A549 (cell line): ENCODE measurements at regions not wholly inside any gene's neighbourhood (a gene's known extent, or its start where the extent isn't known, plus 50 kb on each side); places are given as distances from the start of the nearest gene placed in this dataset.
A peak's percentile ranks its signal among the peaks of the same experiment; 100 is the strongest.

ENCODE experiments used
- ATAC-seq, 2 experiments: fragments of 200-7000 bp in 1 of 2; fragments of >200 bp in 1 of 2; cut with Nextera tagmentation in 1 of 2; cut with Tn5 transposase in 1 of 2; 3 replicates each; pipeline versions ENCODE4 v1.8.0 to v1.9.1; 2018 to 2020; ENCODE audit warnings: mild to moderate bottlenecking in 1 of 2, moderate library complexity in 1 of 2
- CTCF ChIA-PET: fragments of 300-600 bp; sonication (Branson Sonifier 250); formaldehyde crosslinking; extraction: SDS; loops from one replicate; lab custom pipeline; 2021; ENCODE audit warnings: antibody characterized with exemption, inconsistent platforms; lab: Yijun Ruan, JAX
- POLR2A ChIA-PET: fragments of 350-600 bp; formaldehyde crosslinking; extraction: SDS; loops from one replicate; lab custom pipeline; 2021; ENCODE audit warnings: antibody characterized with exemption, inconsistent platforms; lab: Yijun Ruan, JAX
- DNase-seq, 2 experiments: peaks; one replicate each; pipeline versions ENCODE4 v3.0.0 to v3.0.0-alpha.2; 2011 to 2016; ENCODE audit warnings: low read depth in 1 of 2, low spot score in 1 of 2
- FAIRE-seq: peaks from 2 replicates; lab custom pipeline; 2011; peaks lifted over from hg19 to GRCh38; lab: Jason Lieb, UNC
- H3K27ac ChIP-seq, 2 experiments: fragments of >200 bp; sonication (Bioruptor Twin); formaldehyde crosslinking; 3 replicates each; pipeline ENCODE4 v1.5.1; 2016 to 2017
- H3K4me1 ChIP-seq: fragments of >200 bp; sonication (Bioruptor Twin); formaldehyde crosslinking; 3 replicates; pipeline ENCODE4 v1.6.1; 2016
- H3K4me2 ChIP-seq: fragments of >200 bp; sonication (Bioruptor Twin); formaldehyde crosslinking; 3 replicates; pipeline ENCODE4 v1.6.1; 2016
- H3K4me3 ChIP-seq: fragments of >200 bp; sonication (Bioruptor Twin); formaldehyde crosslinking; 3 replicates; pipeline ENCODE4 v1.5.1; 2016
- H3K9me3 ChIP-seq: fragments of >200 bp; sonication (Bioruptor Twin); formaldehyde crosslinking; 3 replicates; pipeline ENCODE4 v1.6.1; 2016
- BHLHE40 ChIP-seq: IDR thresholded peaks from 2 replicates; pipeline ENCODE4 v1.6.1; 2012; ENCODE audit warnings: low read depth, low read length, inconsistent platforms
- CBX2 ChIP-seq: fragments of 200-600 bp; sonication (generic); IDR thresholded peaks from 2 replicates; pipeline ENCODE4 v1.6.1; 2016; ENCODE audit warnings: low read depth, mild to moderate bottlenecking, borderline replicate concordance
- CEBPB ChIP-seq, 2 experiments: fragments of >200 bp in 1 of 2; sonication (Bioruptor Twin) in 1 of 2; formaldehyde crosslinking in 1 of 2; IDR thresholded peaks; 2 replicates each; pipeline ENCODE4 v1.6.1; 2012 to 2016
- CHD2 ChIP-seq: fragments of 150-350 bp; IDR thresholded peaks from 2 replicates; pipeline ENCODE4 v1.6.1; 2014; ENCODE audit warnings: low read length; ENCODE audit not compliant: partially characterized antibody
- E2F6 ChIP-seq: IDR thresholded peaks from 2 replicates; pipeline ENCODE4 v1.6.1; 2012; ENCODE audit warnings: low read depth, borderline replicate concordance
- EHF ChIP-seq: fragments of 250-450 bp; sonication (Bioruptor Pico); IDR thresholded peaks from 2 replicates; pipeline ENCODE4 v1.5.0; 2020; ENCODE audit warnings: mild to moderate bottlenecking
- EHMT2 ChIP-seq: fragments of 200-600 bp; sonication (generic); IDR thresholded peaks from 2 replicates; pipeline ENCODE4 v1.6.1; 2016; ENCODE audit warnings: antibody characterized with exemption, low read depth, mild to moderate bottlenecking, moderate library complexity
- ESRRA ChIP-seq: fragments of 150-350 bp; IDR thresholded peaks from 2 replicates; pipeline ENCODE4 v1.6.1; 2014; ENCODE audit warnings: mild to moderate bottlenecking, low read length, borderline replicate concordance
- HDAC2 ChIP-seq: fragments of 200-600 bp; sonication (generic); IDR thresholded peaks from 2 replicates; pipeline ENCODE4 v1.6.1; 2016
- HES2 ChIP-seq: fragments of >200 bp; sonication (Bioruptor Twin); formaldehyde crosslinking; IDR thresholded peaks from 2 replicates; pipeline ENCODE4 v1.6.1; 2016
- HOXA7 ChIP-seq: fragments of 250-450 bp; sonication (Bioruptor Pico); IDR thresholded peaks from 2 replicates; pipeline ENCODE4 v1.5.0; 2020; ENCODE audit warnings: mild to moderate bottlenecking, moderate library complexity
- HOXB5 ChIP-seq: fragments of 250-450 bp; sonication (Bioruptor Pico); IDR thresholded peaks from 2 replicates; pipeline ENCODE4 v1.5.0; 2020; ENCODE audit warnings: mild to moderate bottlenecking, moderate library complexity
- JUN ChIP-seq, 2 experiments: fragments of >200 bp; sonication (Bioruptor Twin); formaldehyde crosslinking; IDR thresholded peaks; 2 replicates in 1 of 2; 3 replicates in 1 of 2; pipeline ENCODE4 v1.6.1; 2016 to 2017
- KDM5A ChIP-seq: fragments of 200-600 bp; sonication (generic); IDR thresholded peaks from 2 replicates; pipeline ENCODE4 v1.6.1; 2016; ENCODE audit warnings: antibody characterized with exemption, mild to moderate bottlenecking
- MAX ChIP-seq: IDR thresholded peaks from 2 replicates; pipeline ENCODE4 v1.6.1; 2012
- POLR2A ChIP-seq: IDR thresholded peaks from 2 replicates; pipeline ENCODE4 v1.6.1; 2012; ENCODE audit warnings: mild to moderate bottlenecking, low read length
- POLR2AphosphoS2 ChIP-seq: conservative IDR thresholded peaks from 2 replicates; pipeline ENCODE4 v1.6.1; 2012; ENCODE audit warnings: low read length, improper control_type of control experiment, inconsistent platforms
- RAD21 ChIP-seq, 2 experiments: fragments of >200 bp in 1 of 2; sonication (Bioruptor Twin) in 1 of 2; formaldehyde crosslinking in 1 of 2; IDR thresholded peaks in 1 of 2; conservative IDR thresholded peaks in 1 of 2; 2 replicates in 1 of 2; 3 replicates in 1 of 2; pipeline ENCODE4 v1.6.1; 2012 to 2018; ENCODE audit warnings: inconsistent platforms in 1 of 2
- RFX5 ChIP-seq: fragments of 450-650 bp; IDR thresholded peaks from 2 replicates; pipeline ENCODE4 v1.7.1; 2014; ENCODE audit warnings: antibody characterized with exemption, mild to moderate bottlenecking, moderate library complexity
- SMC3 ChIP-seq: fragments of >200 bp; sonication (Bioruptor Twin); formaldehyde crosslinking; IDR thresholded peaks from 3 replicates; pipeline ENCODE4 v1.6.1; 2018; ENCODE audit warnings: inconsistent platforms
- USF2 ChIP-seq: fragments of 450-650 bp; IDR thresholded peaks from 2 replicates; pipeline ENCODE4 v1.6.1; 2014; ENCODE audit warnings: antibody characterized with exemption
- ZFP36 ChIP-seq: fragments of 450-650 bp; IDR thresholded peaks from 2 replicates; pipeline ENCODE4 v1.6.1; 2014; ENCODE audit warnings: borderline replicate concordance; ENCODE audit not compliant: partially characterized antibody
- ZNF302 ChIP-seq: fragments of 250-450 bp; sonication (Bioruptor Pico); IDR thresholded peaks from 2 replicates; pipeline ENCODE4 v1.9.0; 2021; ENCODE audit warnings: inconsistent platforms, mild to moderate bottlenecking, moderate library complexity
- WGBS: methylation state at CpG from one replicate; pipeline ENCODE4 v1.1.6; 2017; ENCODE audit errors: missing lambda C conversion rate; 5-methylcytosine and 5-hydroxymethylcytosine counted together

GRCh38 chr19:5395556-5395955 lies 54.9 kb upstream of the PTPRS start:
- ATAC-seq (no peak), DNase-seq (no peak), FAIRE-seq (no peak)
- Histone ChIP-seq H3K27ac (no peak overlapping the region), H3K4me1 (no peaks in the 10 kb centered on the region), H3K4me2 (no peak overlapping the region), H3K4me3 (no peak overlapping the region), H3K9me3 (no peaks in the 10 kb centered on the region)
- ChIA-PET CTCF (no interaction called here), POLR2A (no interaction called here)
- peak; percentile 40 for TF ChIP-seq ZFP36
- TF ChIP-seq ESRRA: no peak
- WGBS: 53% methylated on average over 11 of the region's 11 CpGs

GRCh38 chr19:5396096-5396939 lies 55.7 kb upstream of the PTPRS start:
- no peak overlapping the region for H3K27ac ChIP-seq
- H3K4me1 ChIP-seq: no peaks in the 10 kb centered on the region
- H3K9me3 ChIP-seq: no peaks in the 10 kb centered on the region
- POLR2A ChIA-PET: no interaction called here
- TF ChIP-seq RFX5 (no peak), BHLHE40 (no peak), HOXB5 (CRISPR knock-in tag) (no peak), HES2 (no peak), CHD2 (no peak), HOXA7 (CRISPR knock-in tag) (no peak), EHMT2 (no peak), CEBPB (IDR thresholded peaks at IDR 0.05) (no peak), KDM5A (no peak), JUN (IDR thresholded peaks at IDR 0.05) (no peak), USF2 (no peak), MAX (no peak), RAD21 (conservative IDR thresholded peaks at IDR 0.05 in 1 of 2, IDR thresholded peaks at IDR 0.05 in 1 of 2) (no peak), EHF (CRISPR knock-in tag) (no peak)
- TF ChIP-seq, all 56 proteins: peak for 0
- no peak for FAIRE-seq
- WGBS: 25% methylated on average over 12 of the region's 12 CpGs
- no peak for DNase-seq
- CTCF ChIA-PET: interaction anchor here (2.7 kb wide), 1 partner anchor 10 kb away, joined by 6 read pairs; no protein-coding TSS in a partner anchor
- no peak overlapping the region for H3K4me2 ChIP-seq
- no peak overlapping the region for H3K4me3 ChIP-seq
- ATAC-seq: no peak; a peak in 1 of 6 replicates

- ATAC-seq (no peak), FAIRE-seq (no peak), DNase-seq (no peak)
- CTCF ChIA-PET: interaction anchor here (2.7 kb wide), 1 partner anchor 10 kb away, joined by 6 read pairs; no protein-coding TSS in a partner anchor
- Histone ChIP-seq H3K27ac (no peak overlapping the region), H3K4me2 (no peak overlapping the region), H3K4me3 (no peak overlapping the region), H3K4me1 (no peaks in the 10 kb centered on the region), H3K9me3 (no peaks in the 10 kb centered on the region)
- POLR2A ChIA-PET: no interaction called here
- TF ChIP-seq HDAC2 (no peak), POLR2AphosphoS2 (no peak), SMC3 (no peak), BHLHE40 (no peak), CEBPB (IDR thresholded peaks at IDR 0.05) (no peak), CBX2 (no peak), POLR2A (no peak), ZNF302 (CRISPR knock-in tag) (no peak), E2F6 (no peak)
- 31% methylated on average over 3 of the region's 3 CpGs for WGBS
These were observed 56.4 kb upstream of the PTPRS start for GRCh38 chr19:5396963-5397362.
